ENCODE measurements at regions not wholly inside any gene's neighbourhood (a gene's known extent, or its start where the extent isn't known, plus 50 kb on each side); places are given as distances from the start of the nearest gene placed in this dataset.
"Not testable (repeated sequence)": the region's sequence is repeated elsewhere in the genome, so short reads cannot be mapped to it uniquely, and the experiment has no call there.

DNA sequence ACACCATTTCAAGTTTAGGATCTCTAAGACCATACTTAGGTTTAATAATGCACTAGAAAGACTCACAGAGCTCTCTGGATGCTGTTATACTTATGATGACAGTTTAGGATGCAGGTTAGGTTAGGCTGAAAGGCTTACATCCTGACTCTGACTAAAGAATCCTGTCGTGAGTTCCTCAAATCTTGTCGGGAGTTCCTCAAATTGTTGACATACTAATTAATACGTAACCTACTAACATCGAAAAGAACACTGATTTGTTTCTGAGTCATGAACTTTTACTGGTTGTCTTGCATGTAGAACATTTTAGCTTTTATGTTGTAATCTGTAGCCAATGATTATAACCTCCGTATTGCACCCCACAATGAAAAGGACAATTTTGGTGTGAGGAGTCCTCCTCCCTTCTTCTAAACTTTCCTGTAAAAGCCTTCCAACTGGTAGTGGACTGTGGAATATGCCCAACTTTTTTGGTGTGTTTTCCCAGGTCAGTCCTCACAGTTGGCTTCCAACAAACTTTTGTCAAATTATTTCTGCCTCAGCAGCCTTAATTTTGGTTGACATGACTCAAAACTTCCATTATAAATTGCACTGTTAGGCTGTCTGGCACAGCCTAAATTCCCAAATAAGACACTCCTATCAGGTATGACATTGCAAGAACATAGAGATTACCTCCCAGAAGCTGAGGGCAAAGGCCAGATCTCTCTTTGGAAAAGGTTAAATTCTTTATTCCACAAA lies 107.9 kb upstream of the PALMD start:
- no peak for DNase-seq (ENCODE audit: low read depth)

GRCh38 chr1:99538618-99538956 lies 107.3 kb upstream of the PALMD start:
- peak; percentile 69 for DNase-seq (ENCODE audit: low read depth)

GRCh38 chr1:99539131-99539530 lies 106.8 kb upstream of the PALMD start:
- peak; percentile 27 for DNase-seq (ENCODE audit: low read depth)

- peak; percentile 26 for DNase-seq (ENCODE audit: low read depth)
Observed at GRCh38 chr1:99540744-99541143, 105.2 kb upstream of the PALMD start.

DNA sequence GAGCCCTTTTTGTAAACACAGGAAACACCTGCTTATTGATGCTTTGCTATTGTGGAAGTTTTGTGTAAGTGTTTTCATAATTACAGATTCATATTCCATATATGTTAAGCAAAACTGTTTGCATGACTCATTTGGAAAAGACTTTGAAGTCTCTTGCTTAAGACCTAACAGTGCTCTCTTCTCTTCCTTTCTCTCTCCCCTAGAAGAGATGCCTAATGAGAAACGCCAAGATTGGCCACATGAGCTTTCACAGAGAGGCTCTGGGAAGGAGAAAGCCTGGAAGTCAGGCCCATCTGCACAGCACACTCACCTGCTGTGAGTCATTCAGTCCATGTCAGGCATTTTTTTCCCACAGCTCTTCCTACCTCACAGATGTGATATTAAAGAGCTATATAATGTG lies 101.6 kb upstream of the PALMD start:
- DNase-seq (ENCODE audit: low read depth) = peak; percentile 42

DNA sequence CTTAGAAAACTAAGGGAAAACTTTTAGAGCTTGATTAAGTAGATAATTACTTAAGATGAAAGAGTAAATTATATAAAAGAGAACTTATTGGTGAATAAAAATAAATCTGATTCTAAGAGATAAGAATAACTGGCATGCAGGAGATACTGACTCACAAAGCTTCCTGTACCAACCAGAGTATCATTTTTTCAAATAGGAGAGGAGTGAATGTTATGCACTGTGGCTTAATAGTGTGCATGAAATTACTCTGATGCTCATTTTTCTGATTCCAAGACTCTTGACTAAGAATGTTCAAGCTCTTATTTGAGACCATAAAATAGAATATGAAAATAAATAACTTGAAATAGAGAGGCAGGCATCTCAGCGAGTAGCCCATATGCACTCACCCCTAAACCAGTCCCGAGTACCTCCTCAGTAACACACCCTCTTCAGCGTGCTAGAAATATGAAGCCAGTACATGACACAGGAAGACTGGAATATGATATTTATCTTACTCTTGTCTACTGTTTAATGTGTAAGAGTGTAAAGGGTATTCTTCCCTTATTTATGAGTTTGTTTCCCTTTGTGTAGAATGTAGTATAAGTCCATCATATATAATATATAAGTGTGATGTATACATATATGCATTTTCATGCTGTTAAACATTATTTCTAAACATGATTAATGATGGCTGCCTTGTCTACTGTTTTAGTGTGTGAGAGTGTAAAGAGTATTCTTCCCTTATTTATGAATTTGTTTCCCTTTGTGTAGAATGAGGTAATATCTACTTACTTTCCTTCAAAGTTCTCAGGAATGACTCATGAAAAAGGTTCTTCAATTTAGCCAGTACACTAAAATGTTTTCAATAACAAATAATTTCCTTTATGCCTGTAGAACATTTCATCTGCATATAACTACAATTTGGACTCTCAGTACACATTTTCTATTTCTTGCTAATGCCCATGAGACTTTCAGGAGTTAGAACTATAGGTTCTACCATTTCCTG lies 99.2 kb upstream of the PALMD start:
- peak; percentile 65 for DNase-seq (ENCODE audit: low read depth)

GRCh38 chr1:99548943-99549605 lies 96.8 kb upstream of the PALMD start:
- DNase-seq (ENCODE audit: low read depth) = peak; percentile 64

DNA sequence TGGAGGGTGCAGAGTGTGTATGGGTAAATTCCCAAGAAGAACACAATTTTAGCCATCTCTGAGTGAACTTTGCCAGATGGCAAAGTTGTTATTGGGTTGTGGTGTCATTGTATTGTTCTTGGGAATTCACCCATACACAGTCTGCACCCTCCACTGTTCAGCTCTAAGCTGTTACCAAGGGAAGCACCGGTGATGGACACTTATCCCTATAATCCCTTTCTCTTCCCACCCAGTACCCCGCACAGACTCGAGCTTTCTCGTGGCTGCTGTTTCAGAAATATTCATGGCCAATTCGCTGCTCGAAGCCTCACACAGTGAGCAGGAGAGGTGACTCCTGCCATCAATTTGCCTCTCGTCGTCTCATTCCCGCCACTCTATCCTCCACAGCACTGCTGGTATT lies 95.7 kb upstream of the PALMD start:
- no peak for DNase-seq (ENCODE audit: low read depth)

DNA sequence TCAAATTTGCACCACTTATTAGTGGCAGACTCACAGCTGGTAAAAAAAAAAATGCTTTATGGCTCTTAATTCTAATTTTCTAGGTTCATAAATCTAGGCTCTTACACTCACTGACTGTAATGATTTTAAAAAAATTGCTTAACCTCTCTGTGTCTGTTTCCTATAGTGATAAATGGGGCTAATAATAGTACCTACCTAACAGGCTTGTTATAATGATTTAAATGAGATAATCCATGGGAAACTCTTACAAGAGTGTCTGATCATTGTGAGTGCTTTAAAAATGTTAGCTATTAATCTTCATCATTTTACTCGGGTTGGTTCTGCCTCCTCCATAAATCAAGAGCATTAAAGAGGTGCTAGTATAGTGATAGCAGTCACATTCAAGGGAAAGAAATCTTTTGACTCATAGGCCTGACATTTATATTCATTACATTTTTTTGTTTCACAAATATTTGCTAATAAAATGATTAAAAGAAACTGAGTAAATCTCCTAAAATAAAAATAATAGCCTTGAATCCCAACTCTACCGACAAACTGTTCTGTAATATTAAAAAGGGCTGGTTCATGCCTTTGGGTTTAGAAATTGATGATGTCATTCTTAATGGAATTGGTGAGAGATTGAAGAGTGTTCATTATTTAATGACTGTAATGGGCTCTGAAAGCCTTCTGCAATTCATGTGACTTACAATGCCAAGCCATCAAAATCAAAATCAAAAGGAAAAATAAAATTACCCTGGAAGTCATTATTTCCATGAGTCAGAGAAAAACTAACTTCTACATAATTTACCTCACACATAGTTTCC lies 93.9 kb upstream of the PALMD start:
- no peak for DNase-seq (ENCODE audit: low read depth)

- no peak for DNase-seq (ENCODE audit: low read depth)
Observed at GRCh38 chr1:99553301-99553700, 92.6 kb upstream of the PALMD start.

DNA sequence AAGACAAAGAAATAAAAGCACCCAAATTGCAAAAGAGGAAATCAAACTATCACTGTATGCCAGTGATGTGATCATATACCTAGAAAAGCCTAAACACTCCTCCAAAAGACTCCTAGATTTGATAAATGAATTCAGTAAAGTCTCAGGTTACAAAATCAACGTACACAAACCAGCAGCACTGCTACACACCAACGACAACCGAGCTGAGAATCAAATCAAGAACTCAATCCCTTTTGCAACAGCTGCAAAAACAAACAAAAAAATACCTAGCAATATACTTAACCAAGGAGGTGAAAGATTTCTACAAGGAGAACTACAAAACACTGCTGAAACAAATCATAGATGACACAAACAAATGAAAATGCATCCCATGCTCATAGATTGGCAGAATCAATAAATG lies 92.1 kb upstream of the PALMD start:
- not testable (repeated sequence) for DNase-seq (ENCODE audit: low read depth)

DNA sequence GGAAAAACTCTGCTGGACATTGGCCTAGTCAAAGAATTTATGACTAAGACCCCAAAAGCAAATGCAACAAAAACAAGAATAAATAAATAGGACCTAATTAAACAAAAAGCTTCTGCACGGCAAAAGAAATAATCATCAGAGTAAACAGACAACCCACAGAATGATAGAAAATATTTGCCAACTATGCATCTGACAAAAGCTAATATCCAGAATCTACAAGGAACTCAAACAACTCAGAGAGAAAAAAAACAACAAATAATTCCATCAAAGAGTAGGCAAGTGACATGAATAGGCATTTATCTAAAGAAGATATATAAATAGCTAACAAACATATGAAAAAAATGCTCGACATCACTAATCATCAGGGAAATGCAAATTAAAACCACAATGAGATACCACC lies 91.2 kb upstream of the PALMD start:
- DNase-seq (ENCODE audit: low read depth) = no peak

- peak; percentile 89 for DNase-seq (ENCODE audit: low read depth)
Observed at GRCh38 chr1:99557546-99558202, 88.2 kb upstream of the PALMD start.

GRCh38 chr1:99559166-99559565 lies 86.7 kb upstream of the PALMD start:
- DNase-seq (ENCODE audit: low read depth) = no peak

DNA sequence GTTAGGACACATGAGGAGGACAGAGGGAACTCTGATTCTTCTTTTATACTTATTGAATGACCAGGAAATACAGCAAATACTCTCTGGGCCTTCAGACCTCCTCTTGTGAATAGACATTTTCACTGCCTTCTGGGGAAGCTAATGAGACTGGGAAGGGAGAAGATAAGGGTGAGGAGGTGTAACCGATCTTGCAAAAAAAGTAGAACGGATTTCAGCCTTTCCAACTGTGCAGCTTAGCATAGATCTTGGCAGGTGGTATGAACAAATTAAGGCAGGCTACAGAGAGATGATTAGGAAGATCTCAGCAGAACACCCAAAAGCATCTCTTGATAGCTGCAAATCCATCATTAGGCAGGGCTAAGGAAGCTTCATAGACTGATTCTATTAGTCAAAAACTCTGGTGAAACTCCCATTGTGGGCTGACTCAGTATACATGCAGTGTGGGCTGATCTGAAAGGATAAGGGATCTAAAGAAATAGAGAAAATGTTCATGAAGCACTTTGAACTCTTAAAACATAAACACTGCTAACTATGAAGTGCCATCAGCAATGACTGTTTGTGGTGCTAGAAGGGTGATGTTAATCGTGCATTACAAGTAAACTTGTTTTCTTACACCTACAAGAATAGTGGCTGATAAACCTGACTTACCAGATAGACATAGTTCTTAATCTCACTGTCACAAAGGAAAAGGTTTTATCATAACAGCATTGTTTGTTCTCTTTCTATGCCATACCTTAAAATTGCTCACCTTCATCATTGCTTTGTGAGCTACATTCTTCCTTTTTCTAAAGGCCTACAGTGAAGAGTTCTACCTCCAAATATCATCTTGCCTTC lies 85.5 kb upstream of the PALMD start:
- DNase-seq (ENCODE audit: low read depth) = no peak

DNA sequence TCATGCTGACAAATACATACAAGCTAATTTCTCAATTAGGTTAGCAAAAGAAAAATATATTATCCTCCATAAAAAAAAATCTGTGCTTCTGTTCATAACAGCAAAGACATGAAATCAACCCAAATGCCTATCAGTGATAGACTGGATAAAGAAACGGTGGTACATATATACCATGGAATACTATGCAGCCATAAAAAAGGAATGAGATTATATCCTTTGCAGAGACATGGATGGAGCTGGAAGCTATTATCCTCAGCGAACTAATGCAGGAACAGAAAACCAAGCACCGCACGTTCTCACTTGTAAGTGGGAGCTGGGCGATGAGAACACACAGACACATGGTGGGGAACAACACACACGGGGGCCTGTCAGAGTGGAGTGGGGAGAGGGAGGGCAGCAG lies 84.0 kb upstream of the PALMD start:
- DNase-seq (ENCODE audit: low read depth) = no peak

DNA sequence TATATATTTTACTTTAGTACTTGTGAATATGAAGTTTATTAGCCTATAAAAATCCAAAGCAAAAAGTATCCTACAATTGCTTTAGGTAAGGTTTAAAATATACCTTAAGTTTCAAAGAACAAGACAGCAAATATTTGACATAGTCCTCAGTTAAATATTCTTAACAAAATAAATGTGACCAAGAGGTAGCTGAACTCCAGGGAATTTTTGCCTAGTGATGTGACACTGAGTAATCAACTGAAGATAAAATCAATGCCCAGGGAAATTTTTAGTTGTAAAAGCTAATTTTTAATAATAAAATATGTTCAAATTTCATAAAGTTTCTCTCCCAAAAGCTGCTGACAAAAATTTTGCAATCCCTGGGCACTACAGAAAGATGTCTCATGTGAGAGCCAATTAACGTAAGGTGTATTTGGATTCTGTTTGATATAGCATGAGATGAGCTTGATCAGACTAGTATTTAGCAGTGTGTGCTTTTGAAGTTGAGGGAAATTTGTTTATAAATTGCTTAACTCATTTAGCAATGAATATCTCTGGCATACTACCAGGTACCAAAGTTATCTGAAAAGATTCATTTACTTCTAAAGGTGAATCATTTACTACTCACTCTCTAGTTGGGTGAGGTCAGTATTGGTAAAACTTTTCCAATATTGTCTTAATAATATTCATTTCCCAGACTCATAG lies 80.2 kb upstream of the PALMD start:
- no peak for DNase-seq (ENCODE audit: low read depth)

GRCh38 chr1:99566290-99567021 lies 79.5 kb upstream of the PALMD start:
- DNase-seq (ENCODE audit: low read depth) = no peak

DNA sequence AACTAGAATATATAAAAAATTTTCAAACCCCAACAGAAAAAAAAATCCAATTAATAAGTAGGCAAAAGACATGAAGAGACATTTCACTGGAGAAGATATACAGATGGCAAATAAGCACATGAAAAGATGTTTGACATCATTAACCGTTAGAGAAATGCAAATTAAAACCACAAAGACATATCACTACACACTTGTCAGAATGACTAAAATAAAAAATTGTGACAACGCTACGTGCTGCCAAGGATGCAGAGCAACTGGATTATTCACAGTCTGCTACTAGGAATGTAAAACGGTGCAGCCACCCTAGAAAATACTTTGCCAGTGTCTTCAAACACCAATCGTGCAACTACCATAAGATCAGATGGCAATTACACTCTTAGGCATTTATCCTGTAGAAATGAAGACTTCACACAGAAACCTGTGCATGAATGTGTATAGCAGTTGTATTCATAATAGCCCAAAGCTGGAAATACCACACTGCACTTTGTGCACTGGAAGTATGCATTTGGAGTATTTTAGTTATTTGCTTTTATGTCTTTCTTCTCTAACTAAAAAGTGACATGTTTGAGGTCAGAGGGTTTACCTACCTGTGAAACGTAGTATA lies 75.3 kb upstream of the PALMD start:
- DNase-seq (ENCODE audit: low read depth) = peak; percentile 71
